HEK293 (cell line): ENCODE measurements at regions not wholly inside any gene's neighbourhood (a gene's known extent, or its start where the extent isn't known, plus 50 kb on each side); places are given as distances from the start of the nearest gene placed in this dataset.

Source experiments
- CTCF ChIA-PET: fragments of 350-600 bp; formaldehyde crosslinking; extraction: SDS; loops from one replicate; lab custom pipeline; 2021; ENCODE audit warnings: antibody characterized with exemption; lab: Yijun Ruan, JAX
- POLR2A ChIA-PET: fragments of 300-600 bp; formaldehyde crosslinking; extraction: SDS; loops from one replicate; lab custom pipeline; 2020; ENCODE audit warnings: antibody characterized with exemption, inconsistent platforms; lab: Yijun Ruan, JAX
- H3K27ac ChIP-seq: fragments of 200-500 bp; sonication (Bioruptor generic); 2 replicates; pipeline ENCODE4 v1.5.1; 2014; ENCODE audit warnings: low read depth, low read length, control low read depth, inconsistent platforms; ENCODE audit errors: extremely low read depth
- H3K36me3 ChIP-seq, 2 experiments: fragments of 200-500 bp in 1 of 2; sonication (Bioruptor generic) in 1 of 2; 1 replicate in 1 of 2; 2 replicates in 1 of 2; pipeline ENCODE4 v1.5.1; 2014 to 2017; ENCODE audit warnings: inconsistent platforms in 2 of 2, low read length in 2 of 2; ENCODE audit not compliant: control insufficient read depth in 2 of 2, insufficient read depth in 1 of 2
- H3K4me1 ChIP-seq: fragments of 200-500 bp; sonication (Bioruptor generic); 2 replicates; pipeline ENCODE4 v1.5.1; 2014; ENCODE audit warnings: mild to moderate bottlenecking, low read length, inconsistent platforms; ENCODE audit not compliant: control insufficient read depth, insufficient read depth
- H3K4me3 ChIP-seq: 2 replicates; pipeline ENCODE4 v1.5.1; 2011; ENCODE audit warnings: low read depth, mild to moderate bottlenecking, control low read depth, low read length, moderate library complexity
- H3K9me3 ChIP-seq: fragments of 200-500 bp; sonication (Bioruptor generic); 2 replicates; pipeline ENCODE4 v1.5.1; 2014; ENCODE audit warnings: low read depth, low read length, inconsistent platforms; ENCODE audit not compliant: control insufficient read depth, insufficient read depth
- ELK4 ChIP-seq: IDR thresholded peaks from 2 replicates; pipeline ENCODE4 v1.6.1; 2011; ENCODE audit warnings: mild to moderate bottlenecking, low read depth, low read length, borderline replicate concordance
- IKZF3 ChIP-seq: fragments of 450-650 bp; IDR thresholded peaks from 2 replicates; pipeline ENCODE4 v1.5.0; 2018; ENCODE audit warnings: missing biosample characterization, mild to moderate bottlenecking, missing genetic modification characterization, moderate library complexity
- KLF7 ChIP-seq: fragments of 450-650 bp; formaldehyde crosslinking; IDR thresholded peaks from 2 replicates; pipeline ENCODE4 v1.5.1; 2016; ENCODE audit warnings: missing biosample characterization, missing genetic modification characterization, borderline replicate concordance
- MYNN ChIP-seq: fragments of 450-650 bp; formaldehyde crosslinking; IDR thresholded peaks from 2 replicates; pipeline ENCODE4 v1.5.1; 2016; ENCODE audit warnings: missing biosample characterization, missing genetic modification characterization, borderline replicate concordance
- PATZ1 ChIP-seq: fragments of 450-650 bp; formaldehyde crosslinking; IDR thresholded peaks from 2 replicates; pipeline ENCODE4 v1.5.1; 2016; ENCODE audit warnings: missing biosample characterization, missing genetic modification characterization
- PRDM6 ChIP-seq: fragments of 450-650 bp; formaldehyde crosslinking; IDR thresholded peaks from 2 replicates; pipeline ENCODE4 v1.5.1; 2017; ENCODE audit warnings: missing biosample characterization, missing genetic modification characterization
- SCRT1 ChIP-seq: fragments of 450-650 bp; formaldehyde crosslinking; IDR thresholded peaks from 2 replicates; pipeline ENCODE4 v1.5.1; 2016; ENCODE audit warnings: missing biosample characterization, missing genetic modification characterization, borderline replicate concordance
- SP7 ChIP-seq: fragments of 450-650 bp; formaldehyde crosslinking; IDR thresholded peaks from 2 replicates; pipeline ENCODE4 v1.5.1; 2016; ENCODE audit warnings: missing biosample characterization, missing genetic modification characterization
- YY2 ChIP-seq: fragments of 450-650 bp; formaldehyde crosslinking; IDR thresholded peaks from 2 replicates; pipeline ENCODE4 v1.5.1; 2016; ENCODE audit warnings: missing biosample characterization, missing genetic modification characterization
- ZNF18 ChIP-seq: fragments of 450-650 bp; formaldehyde crosslinking; IDR thresholded peaks from 2 replicates; pipeline ENCODE4 v1.5.1; 2016; ENCODE audit warnings: missing biosample characterization, missing genetic modification characterization
- ZNF266 ChIP-seq: fragments of 450-650 bp; formaldehyde crosslinking; IDR thresholded peaks from 2 replicates; pipeline ENCODE4 v1.5.1; 2016; ENCODE audit warnings: missing biosample characterization, missing genetic modification characterization, low read depth
- ZNF544 ChIP-seq: fragments of 450-650 bp; formaldehyde crosslinking; IDR thresholded peaks from 2 replicates; pipeline ENCODE4 v1.5.0; 2017; ENCODE audit warnings: missing biosample characterization, missing genetic modification characterization
- ZNF555 ChIP-seq: fragments of 450-650 bp; formaldehyde crosslinking; conservative IDR thresholded peaks from 2 replicates; pipeline ENCODE4 v1.5.1; 2017; ENCODE audit warnings: missing biosample characterization, mild to moderate bottlenecking, missing genetic modification characterization, inconsistent platforms
- ZNF76 ChIP-seq: fragments of 450-650 bp; formaldehyde crosslinking; IDR thresholded peaks from 2 replicates; pipeline ENCODE4; 2016; ENCODE audit warnings: low read depth, missing biosample characterization, missing genetic modification characterization, borderline replicate concordance
- ZNF791 ChIP-seq: fragments of 450-650 bp; formaldehyde crosslinking; IDR thresholded peaks from 2 replicates; pipeline ENCODE4 v1.5.1; 2016; ENCODE audit warnings: missing biosample characterization, missing genetic modification characterization
- ZSCAN18 ChIP-seq: fragments of 450-650 bp; formaldehyde crosslinking; IDR thresholded peaks from 2 replicates; pipeline ENCODE4 v1.5.1; 2016; ENCODE audit warnings: missing biosample characterization, missing genetic modification characterization

- H3K4me1 ChIP-seq = no peaks in the 10 kb centered on the region
- ChIA-PET POLR2A (no interaction called here), CTCF (interaction anchor here (0.6 kb wide), 1 partner anchor 11 kb away, joined by 3 read pairs; no protein-coding TSS in a partner anchor)
- no peak overlapping the region for H3K4me3 ChIP-seq
- H3K9me3 ChIP-seq = no peaks in the 10 kb centered on the region
- H3K27ac ChIP-seq = no peak overlapping the region
- no peaks in the 10 kb centered on the region for H3K36me3 ChIP-seq
- TF ChIP-seq PATZ1 (tag by site-specific recombination) (no peak), ZNF555 (tag by site-specific recombination) (no peak), ZNF266 (no peak), SP7 (tag by site-specific recombination) (no peak), PRDM6 (tag by site-specific recombination) (no peak), IKZF3 (tag by site-specific recombination) (no peak), KLF7 (tag by site-specific recombination) (no peak), MYNN (tag by site-specific recombination) (no peak), ZNF791 (no peak), ZNF544 (no peak), ZNF76 (tag by site-specific recombination) (no peak), SCRT1 (tag by site-specific recombination) (no peak), ZNF18 (tag by site-specific recombination) (no peak), ZSCAN18 (no peak)
Observed at GRCh38 chr9:79371948-79372555, 199.7 kb upstream of the TLE4 start.

- no peaks in the 10 kb centered on the region for H3K4me1 ChIP-seq
- ChIA-PET POLR2A (no interaction called here), CTCF (no interaction called here)
- H3K9me3 ChIP-seq = no peaks in the 10 kb centered on the region
- 0 out of 2 replicates have a peak, but pooled peaks have one; percentile 55 for TF ChIP-seq ELK4
- TF ChIP-seq YY2 = no peak
- H3K27ac ChIP-seq = no peak overlapping the region
- H3K36me3 ChIP-seq = no peaks in the 10 kb centered on the region
- no peak overlapping the region for H3K4me3 ChIP-seq
Observed at GRCh38 chr9:79377339-79377855, 194.4 kb upstream of the TLE4 start.
